Right ventricle myocardium inferior (tissue), 1 donor: ENCODE measurements at regions not wholly inside any gene's neighbourhood (a gene's known extent, or its start where the extent isn't known, plus 50 kb on each side); places are given as distances from the start of the nearest gene placed in this dataset.
A peak's percentile ranks its signal among the peaks of the same experiment; 100 is the strongest.
"Not testable (repeated sequence)": the region's sequence is repeated elsewhere in the genome, so short reads cannot be mapped to it uniquely, and the experiment has no call there.

Source experiments
- ATAC-seq: fragments of 200-7000 bp; cut with Tn5 transposase; one replicate; pipeline ENCODE4 v1.9.1; 2020; ENCODE audit warnings: mild to moderate bottlenecking, moderate library complexity
- DNase-seq: peaks from one replicate; pipeline ENCODE4 v3.0.0; 2021; ENCODE audit errors: missing footprints
- intact Hi-C: fragments of 100-400 bp; cut with DNase I; formaldehyde crosslinking; loops from one replicate; pipeline ENCODE4 v1.11.0; 2022
- donor health status: DM: no; HTN: yes; CAD: no; lungs with severe emphysema.

- DNase-seq: no peak
- intact Hi-C loops: no loop called here
- ATAC-seq: no peak
Measured at GRCh38 chr3:56933803-56934202, 126.7 kb upstream of the SPATA12 start.

- no peak for ATAC-seq
- DNase-seq: no peak
- intact Hi-C loops: no loop called here
Measured at GRCh38 chr3:56932866-56933265, 127.6 kb upstream of the SPATA12 start.

GRCh38 chr3:56931836-56932235 lies 128.6 kb upstream of the SPATA12 start:
- intact Hi-C loops: no loop called here
- no peak for DNase-seq
- ATAC-seq: no peak

- no peak for ATAC-seq
- no peak for DNase-seq
- intact Hi-C loops: no loop called here
Measured at GRCh38 chr3:56930706-56931105, 129.0 kb upstream of the ARHGEF3 start.

- ATAC-seq (no peak), DNase-seq (no peak)
- intact Hi-C loops: loop anchor here (5.0 kb wide), 1 partner anchor 128 kb away; the partner anchor contains the start of gene ARHGEF3
Measured at GRCh38 chr3:56929809-56930615, 128.3 kb upstream of the ARHGEF3 start.

GRCh38 chr3:56928379-56929068 lies 126.8 kb upstream of the ARHGEF3 start:
- DNase-seq (no peak), ATAC-seq (peak; percentile 43)
- intact Hi-C loops: loop anchor here (5.0 kb wide), 1 partner anchor 126 kb away; the partner anchor contains the start of gene ARHGEF3

- no peak for ATAC-seq
- DNase-seq: no peak
- intact Hi-C loops: loop anchor here (5.0 kb wide), 1 partner anchor 126 kb away; the partner anchor contains the start of gene ARHGEF3
Measured at GRCh38 chr3:56927855-56928254, 126.1 kb upstream of the ARHGEF3 start.

- ATAC-seq: no peak
- intact Hi-C loops: loop anchor here (5.0 kb wide), 1 partner anchor 125 kb away; the partner anchor contains the start of gene ARHGEF3
- DNase-seq: no peak
Measured at GRCh38 chr3:56926947-56927282, 125.2 kb upstream of the ARHGEF3 start.

GRCh38 chr3:56926243-56926946 lies 124.6 kb upstream of the ARHGEF3 start:
- intact Hi-C loops: loop anchor here (5.0 kb wide), 1 partner anchor 124 kb away; the partner anchor contains the start of gene ARHGEF3
- ATAC-seq (no peak), DNase-seq (no peak)

- not testable (repeated sequence) for DNase-seq, ATAC-seq
- intact Hi-C loops: loop anchor here (5.0 kb wide), 2 partner anchors 63 to 122 kb away; partner anchors contain the start of gene ARHGEF3
Measured at GRCh38 chr3:56924700-56925099, 123.0 kb upstream of the ARHGEF3 start.

GRCh38 chr3:56923526-56924224 lies 121.9 kb upstream of the ARHGEF3 start:
- intact Hi-C loops: loop anchor here (5.0 kb wide), 1 partner anchor 64 kb away; no protein-coding TSS in a partner anchor
- no peak for DNase-seq
- ATAC-seq: peak; percentile 62

- DNase-seq (no peak), ATAC-seq (no peak)
- intact Hi-C loops: loop anchor here (5.0 kb wide), 1 partner anchor 65 kb away; no protein-coding TSS in a partner anchor
Measured at GRCh38 chr3:56921573-56922453, 120.1 kb upstream of the ARHGEF3 start.

- intact Hi-C loops: loop anchor here (5.0 kb wide), 1 partner anchor 68 kb away; no protein-coding TSS in a partner anchor
- no peak for ATAC-seq
- no peak for DNase-seq
Measured at GRCh38 chr3:56919797-56920195, 118.0 kb upstream of the ARHGEF3 start.

GRCh38 chr3:56919137-56919796 lies 117.5 kb upstream of the ARHGEF3 start:
- no peak for ATAC-seq
- intact Hi-C loops: no loop called here

GRCh38 chr3:56918111-56918568 lies 116.4 kb upstream of the ARHGEF3 start:
- no peak for ATAC-seq
- DNase-seq: no peak
- intact Hi-C loops: no loop called here

More at GRCh38 chr3:56919137-56919796, 117.5 kb upstream of the ARHGEF3 start:
- no peak for DNase-seq

GRCh38 chr3:56917361-56918110 lies 115.8 kb upstream of the ARHGEF3 start:
- intact Hi-C loops: no loop called here
- no peak for DNase-seq
- ATAC-seq: no peak
